ENCODE measurements at regions not wholly inside any gene's neighbourhood (a gene's known extent, or its start where the extent isn't known, plus 50 kb on each side); places are given as distances from the start of the nearest gene placed in this dataset.

DNA sequence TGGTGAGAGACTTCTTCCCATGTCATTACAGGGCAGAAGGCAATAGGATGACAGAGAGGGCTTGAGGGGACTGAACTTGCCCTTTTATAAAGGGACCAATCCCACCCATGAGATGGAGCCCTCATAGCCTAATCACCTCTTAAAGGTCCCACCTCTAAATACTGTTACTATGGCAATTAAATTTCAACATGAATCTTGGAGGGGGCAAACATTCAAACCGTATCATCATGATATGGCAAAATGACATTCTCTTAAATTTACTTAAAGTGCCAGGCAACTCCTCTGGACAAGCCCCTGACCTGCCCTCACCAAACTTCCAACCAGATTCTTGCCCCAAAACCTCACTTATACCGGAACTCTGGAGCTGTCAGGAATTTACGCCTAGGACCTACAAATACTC lies 100.8 kb upstream of the OR5AK2 start:
- TF ChIP-seq, protein P1, sequence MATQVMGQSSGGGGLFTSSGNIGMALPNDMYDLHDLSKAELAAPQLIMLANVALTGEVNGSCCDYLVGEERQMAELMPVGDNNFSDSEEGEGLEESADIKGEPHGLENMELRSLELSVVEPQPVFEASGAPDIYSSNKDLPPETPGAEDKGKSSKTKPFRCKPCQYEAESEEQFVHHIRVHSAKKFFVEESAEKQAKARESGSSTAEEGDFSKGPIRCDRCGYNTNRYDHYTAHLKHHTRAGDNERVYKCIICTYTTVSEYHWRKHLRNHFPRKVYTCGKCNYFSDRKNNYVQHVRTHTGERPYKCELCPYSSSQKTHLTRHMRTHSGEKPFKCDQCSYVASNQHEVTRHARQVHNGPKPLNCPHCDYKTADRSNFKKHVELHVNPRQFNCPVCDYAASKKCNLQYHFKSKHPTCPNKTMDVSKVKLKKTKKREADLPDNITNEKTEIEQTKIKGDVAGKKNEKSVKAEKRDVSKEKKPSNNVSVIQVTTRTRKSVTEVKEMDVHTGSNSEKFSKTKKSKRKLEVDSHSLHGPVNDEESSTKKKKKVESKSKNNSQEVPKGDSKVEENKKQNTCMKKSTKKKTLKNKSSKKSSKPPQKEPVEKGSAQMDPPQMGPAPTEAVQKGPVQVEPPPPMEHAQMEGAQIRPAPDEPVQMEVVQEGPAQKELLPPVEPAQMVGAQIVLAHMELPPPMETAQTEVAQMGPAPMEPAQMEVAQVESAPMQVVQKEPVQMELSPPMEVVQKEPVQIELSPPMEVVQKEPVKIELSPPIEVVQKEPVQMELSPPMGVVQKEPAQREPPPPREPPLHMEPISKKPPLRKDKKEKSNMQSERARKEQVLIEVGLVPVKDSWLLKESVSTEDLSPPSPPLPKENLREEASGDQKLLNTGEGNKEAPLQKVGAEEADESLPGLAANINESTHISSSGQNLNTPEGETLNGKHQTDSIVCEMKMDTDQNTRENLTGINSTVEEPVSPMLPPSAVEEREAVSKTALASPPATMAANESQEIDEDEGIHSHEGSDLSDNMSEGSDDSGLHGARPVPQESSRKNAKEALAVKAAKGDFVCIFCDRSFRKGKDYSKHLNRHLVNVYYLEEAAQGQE (IDR thresholded peaks at IDR 0.05; ENCODE audit: unreplicated experiment) = no peak
- TF ChIP-seq, protein P2, sequence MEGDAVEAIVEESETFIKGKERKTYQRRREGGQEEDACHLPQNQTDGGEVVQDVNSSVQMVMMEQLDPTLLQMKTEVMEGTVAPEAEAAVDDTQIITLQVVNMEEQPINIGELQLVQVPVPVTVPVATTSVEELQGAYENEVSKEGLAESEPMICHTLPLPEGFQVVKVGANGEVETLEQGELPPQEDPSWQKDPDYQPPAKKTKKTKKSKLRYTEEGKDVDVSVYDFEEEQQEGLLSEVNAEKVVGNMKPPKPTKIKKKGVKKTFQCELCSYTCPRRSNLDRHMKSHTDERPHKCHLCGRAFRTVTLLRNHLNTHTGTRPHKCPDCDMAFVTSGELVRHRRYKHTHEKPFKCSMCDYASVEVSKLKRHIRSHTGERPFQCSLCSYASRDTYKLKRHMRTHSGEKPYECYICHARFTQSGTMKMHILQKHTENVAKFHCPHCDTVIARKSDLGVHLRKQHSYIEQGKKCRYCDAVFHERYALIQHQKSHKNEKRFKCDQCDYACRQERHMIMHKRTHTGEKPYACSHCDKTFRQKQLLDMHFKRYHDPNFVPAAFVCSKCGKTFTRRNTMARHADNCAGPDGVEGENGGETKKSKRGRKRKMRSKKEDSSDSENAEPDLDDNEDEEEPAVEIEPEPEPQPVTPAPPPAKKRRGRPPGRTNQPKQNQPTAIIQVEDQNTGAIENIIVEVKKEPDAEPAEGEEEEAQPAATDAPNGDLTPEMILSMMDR (conservative IDR thresholded peaks at IDR 0.05; ENCODE audit: low read depth in 2 of 2) = no peak
- no peak for TF ChIP-seq EZH2 (IDR thresholded peaks at IDR 0.05; ENCODE audit: low read depth, unreplicated experiment)
- TF ChIP-seq EZH2phosphoT487 (IDR thresholded peaks at IDR 0.05; ENCODE audit: unreplicated experiment) = no peak
- TF ChIP-seq NANOG (IDR thresholded peaks at IDR 0.05; ENCODE audit: borderline replicate concordance) = no peak
- no peak for TF ChIP-seq POLR2AphosphoS5 (IDR thresholded peaks at IDR 0.05; ENCODE audit: low read depth)

All from GM23338 (cell line).